Upper lobe of left lung (tissue), 4 donors: ENCODE measurements at regions not wholly inside any gene's neighbourhood (a gene's known extent, or its start where the extent isn't known, plus 50 kb on each side); places are given as distances from the start of the nearest gene placed in this dataset.

Experiments used
- EP300 ChIP-seq, 4 donors: sonication (generic); formaldehyde crosslinking; IDR thresholded peaks; one replicate each; pipeline ENCODE4 v1.5.1; 2017; ENCODE audit warnings: antibody characterized with exemption in 4 of 4, control low read depth in 2 of 4
- POLR2A ChIP-seq, 4 donors: fragments of 450-650 bp; IDR thresholded peaks; one replicate each; pipeline ENCODE4 v1.5.1; 2016 to 2017; ENCODE audit warnings: antibody characterized with exemption in 4 of 4, mild to moderate bottlenecking in 2 of 4
- TF ChIP-seq, protein P1 (sequence below), 6 experiments: fragments of 450-650 bp in 4 of 6; fragments of 200-600 bp in 2 of 6; sonication (generic) in 2 of 6; IDR thresholded peaks; one replicate each; pipeline ENCODE4 v1.5.1; 2016 to 2019; ENCODE audit warnings: antibody characterized with exemption in 6 of 6

DNA sequence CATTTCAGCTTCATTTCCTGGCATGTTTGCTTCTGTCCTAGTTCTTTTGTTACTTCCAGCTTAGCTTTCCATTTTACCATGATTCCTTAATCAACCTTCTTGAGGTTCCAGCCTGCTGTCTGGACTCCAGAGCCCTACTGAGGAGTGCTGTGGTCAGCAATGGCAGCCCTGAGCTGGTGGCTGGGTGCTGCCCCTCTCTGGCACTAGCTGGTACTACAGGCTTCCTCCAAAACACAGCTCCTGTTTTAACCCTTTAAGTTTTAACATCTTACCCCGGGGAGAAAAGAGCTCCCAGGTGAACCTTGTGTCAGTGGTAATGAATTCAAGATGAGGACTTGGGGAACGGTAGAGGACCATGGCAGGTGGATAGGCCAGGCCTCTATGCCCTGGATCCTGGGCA is 395.5 kb downstream of the TMEM114 start:
- TF ChIP-seq EP300 (IDR thresholded peaks at IDR 0.05) (no peak), POLR2A (IDR thresholded peaks at IDR 0.05) (no peak)
- TF ChIP-seq, protein P1, sequence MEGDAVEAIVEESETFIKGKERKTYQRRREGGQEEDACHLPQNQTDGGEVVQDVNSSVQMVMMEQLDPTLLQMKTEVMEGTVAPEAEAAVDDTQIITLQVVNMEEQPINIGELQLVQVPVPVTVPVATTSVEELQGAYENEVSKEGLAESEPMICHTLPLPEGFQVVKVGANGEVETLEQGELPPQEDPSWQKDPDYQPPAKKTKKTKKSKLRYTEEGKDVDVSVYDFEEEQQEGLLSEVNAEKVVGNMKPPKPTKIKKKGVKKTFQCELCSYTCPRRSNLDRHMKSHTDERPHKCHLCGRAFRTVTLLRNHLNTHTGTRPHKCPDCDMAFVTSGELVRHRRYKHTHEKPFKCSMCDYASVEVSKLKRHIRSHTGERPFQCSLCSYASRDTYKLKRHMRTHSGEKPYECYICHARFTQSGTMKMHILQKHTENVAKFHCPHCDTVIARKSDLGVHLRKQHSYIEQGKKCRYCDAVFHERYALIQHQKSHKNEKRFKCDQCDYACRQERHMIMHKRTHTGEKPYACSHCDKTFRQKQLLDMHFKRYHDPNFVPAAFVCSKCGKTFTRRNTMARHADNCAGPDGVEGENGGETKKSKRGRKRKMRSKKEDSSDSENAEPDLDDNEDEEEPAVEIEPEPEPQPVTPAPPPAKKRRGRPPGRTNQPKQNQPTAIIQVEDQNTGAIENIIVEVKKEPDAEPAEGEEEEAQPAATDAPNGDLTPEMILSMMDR (IDR thresholded peaks at IDR 0.05), result no peak
